ENCODE measurements at regions not wholly inside any gene's neighbourhood (a gene's known extent, or its start where the extent isn't known, plus 50 kb on each side); places are given as distances from the start of the nearest gene placed in this dataset.
"Not testable (repeated sequence)": the region's sequence is repeated elsewhere in the genome, so short reads cannot be mapped to it uniquely, and the experiment has no call there.

GRCh38 chr12:47367912-47368537 is 288.3 kb upstream of the AMIGO2 start:
- DNase-seq, result no peak

GRCh38 chr12:47366579-47366978 is 286.8 kb upstream of the AMIGO2 start:
- no peak for DNase-seq

GRCh38 chr12:47366157-47366556 is 286.4 kb upstream of the AMIGO2 start:
- no peak for DNase-seq

- not testable (repeated sequence) for DNase-seq
Measured at GRCh38 chr12:47365443-47366076, 285.8 kb upstream of the AMIGO2 start.

GRCh38 chr12:47364261-47364660 is 284.5 kb upstream of the AMIGO2 start:
- DNase-seq, result no peak

GRCh38 chr12:47362126-47362705 is 282.5 kb upstream of the AMIGO2 start:
- DNase-seq, result no peak

- peak; percentile 2 for DNase-seq
Measured at GRCh38 chr12:47361389-47362021, 281.7 kb upstream of the AMIGO2 start.

- peak; percentile 6 for DNase-seq
Measured at GRCh38 chr12:47360771-47361388, 281.1 kb upstream of the AMIGO2 start.

- no peak for DNase-seq
Measured at GRCh38 chr12:47360093-47360480, 280.3 kb upstream of the AMIGO2 start.

GRCh38 chr12:47359310-47360092 is 279.7 kb upstream of the AMIGO2 start:
- no peak for DNase-seq

- not testable (repeated sequence) for DNase-seq
Measured at GRCh38 chr12:47357006-47357405, 277.2 kb upstream of the AMIGO2 start.

GRCh38 chr12:47356129-47356700 is 276.5 kb upstream of the AMIGO2 start:
- DNase-seq, result no peak

GRCh38 chr12:47353508-47353907 is 273.7 kb upstream of the AMIGO2 start:
- no peak for DNase-seq

GRCh38 chr12:47352067-47352466 is 272.3 kb upstream of the AMIGO2 start:
- no peak for DNase-seq

GRCh38 chr12:47351526-47351925 is 271.8 kb upstream of the AMIGO2 start:
- no peak for DNase-seq

- no peak for DNase-seq
Measured at GRCh38 chr12:47350062-47350408, 270.3 kb upstream of the AMIGO2 start.

GRCh38 chr12:47349137-47350061 is 269.6 kb upstream of the AMIGO2 start:
- DNase-seq, result no peak

GRCh38 chr12:47348206-47348605 is 268.4 kb upstream of the AMIGO2 start:
- no peak for DNase-seq

- DNase-seq, result no peak
Measured at GRCh38 chr12:47346251-47347019, 266.7 kb upstream of the AMIGO2 start.

Measured in right kidney (tissue), 1 donor.